Stimulated activated CD8-positive, alpha-beta memory T cell treated with anti-CD3 and anti-CD28 coated beads, Interleukin-7, amount 100 ng/mL, for 4 hours (primary cell): ENCODE measurements at regions not wholly inside any gene's neighbourhood (a gene's known extent, or its start where the extent isn't known, plus 50 kb on each side); places are given as distances from the start of the nearest gene placed in this dataset.
"Not testable (repeated sequence)": the region's sequence is repeated elsewhere in the genome, so short reads cannot be mapped to it uniquely, and the experiment has no call there.

ENCODE experiments used
- DNase-seq, 2 donors: peaks; one replicate each; pipeline ENCODE4 v3.0.0-alpha.2; 2020; ENCODE audit warnings: low read depth in 2 of 2

- not testable (repeated sequence) for DNase-seq
Measured at GRCh38 chr7:128561116-128561722, 84.7 kb downstream of the METTL2B start.

GRCh38 chr7:128562795-128563194 lies 86.2 kb downstream of the METTL2B start:
- DNase-seq = not testable (repeated sequence)

- DNase-seq = not testable (repeated sequence)
Measured at GRCh38 chr7:128564123-128564700, 87.7 kb downstream of the METTL2B start.

- DNase-seq = not testable (repeated sequence)
Measured at GRCh38 chr7:128564932-128565864, 88.7 kb downstream of the METTL2B start.

GRCh38 chr7:128575277-128575676 lies 96.8 kb upstream of the GARIN1A start:
- DNase-seq = not testable (repeated sequence)

GRCh38 chr7:128576953-128577352 lies 95.1 kb upstream of the GARIN1A start:
- not testable (repeated sequence) for DNase-seq

GRCh38 chr7:128579843-128580242 lies 92.2 kb upstream of the GARIN1A start:
- not testable (repeated sequence) for DNase-seq

- DNase-seq = not testable (repeated sequence)
Measured at GRCh38 chr7:128581100-128581499, 91.0 kb upstream of the GARIN1A start.

- DNase-seq = not testable (repeated sequence)
Measured at GRCh38 chr7:128581825-128582561, 90.1 kb upstream of the GARIN1A start.

GRCh38 chr7:128586715-128587114 lies 85.4 kb upstream of the GARIN1A start:
- not testable (repeated sequence) for DNase-seq

GRCh38 chr7:128591705-128592104 lies 80.4 kb upstream of the GARIN1A start:
- DNase-seq = no peak

- not testable (repeated sequence) for DNase-seq
Measured at GRCh38 chr7:128592209-128592608, 79.9 kb upstream of the GARIN1A start.

GRCh38 chr7:128594061-128594460 lies 78.0 kb upstream of the GARIN1A start:
- DNase-seq = not testable (repeated sequence)

GRCh38 chr7:128596336-128597128 lies 75.6 kb upstream of the GARIN1A start:
- not testable (repeated sequence) for DNase-seq

- not testable (repeated sequence) for DNase-seq
Measured at GRCh38 chr7:128598946-128599345, 73.1 kb upstream of the GARIN1A start.

- peak; percentile 8 to 42 for DNase-seq
Measured at GRCh38 chr7:128608678-128609421, 63.2 kb upstream of the GARIN1A start.

GRCh38 chr7:128613366-128613765 lies 58.7 kb upstream of the GARIN1A start:
- DNase-seq = not testable (repeated sequence)

GRCh38 chr7:128614812-128615211 lies 57.3 kb upstream of the GARIN1A start:
- not testable (repeated sequence) for DNase-seq

- DNase-seq = not testable (repeated sequence)
Measured at GRCh38 chr7:128616799-128617198, 55.3 kb upstream of the GARIN1A start.
